Adipocyte (in vitro differentiated cells): ENCODE measurements at regions not wholly inside any gene's neighbourhood (a gene's known extent, or its start where the extent isn't known, plus 50 kb on each side); places are given as distances from the start of the nearest gene placed in this dataset.

Source experiments
- DNase-seq: peaks from one replicate; pipeline ENCODE4 v3.0.0-alpha.2; 2015; ENCODE audit warnings: low read depth
- H3K27me3 ChIP-seq: replicated peaks from 2 replicates; pipeline ENCODE4 v1.7.0; 2013; ENCODE audit warnings: mild to moderate bottlenecking, low read length, moderate library complexity; ENCODE audit not compliant: control insufficient read depth, insufficient read depth
- H3K36me3 ChIP-seq: 2 replicates; pipeline ENCODE4 v1.7.0; 2013; ENCODE audit warnings: low read length, mild to moderate bottlenecking, moderate library complexity; ENCODE audit not compliant: control insufficient read depth, insufficient read depth, severe bottlenecking
- H3K4me1 ChIP-seq: 2 replicates; pipeline ENCODE4 v1.7.0; 2013; ENCODE audit warnings: mild to moderate bottlenecking, low read length, moderate library complexity; ENCODE audit not compliant: control insufficient read depth, insufficient read depth
- H3K4me3 ChIP-seq: 2 replicates; pipeline ENCODE4 v1.7.0; 2013; ENCODE audit warnings: mild to moderate bottlenecking, low read length, moderate library complexity
- H3K9ac ChIP-seq: 2 replicates; pipeline ENCODE4 v1.7.0; 2013; ENCODE audit warnings: mild to moderate bottlenecking, low read length, moderate library complexity
- H3K9me3 ChIP-seq: 2 replicates; pipeline ENCODE4 v1.7.0; 2013; ENCODE audit warnings: mild to moderate bottlenecking, low read length, moderate library complexity; ENCODE audit not compliant: control insufficient read depth

- Histone ChIP-seq H3K27me3 (peaks cover 61% of the 10 kb centered on the region), H3K9ac (no peak overlapping the region), H3K36me3 (no peaks in the 10 kb centered on the region), H3K4me3 (no peak overlapping the region), H3K9me3 (no peaks in the 10 kb centered on the region), H3K4me1 (no peaks in the 10 kb centered on the region)
- DNase-seq = peak; percentile 43
These were observed 53.6 kb upstream of the BHLHE23 start for GRCh38 chr20:63060057-63060991.

- no peaks in the 10 kb centered on the region for H3K4me1 ChIP-seq
- H3K27me3 ChIP-seq = peaks cover 56% of the 10 kb centered on the region
- H3K9ac ChIP-seq = no peak overlapping the region
- H3K9me3 ChIP-seq = no peaks in the 10 kb centered on the region
- H3K36me3 ChIP-seq = no peaks in the 10 kb centered on the region
- no peak overlapping the region for H3K4me3 ChIP-seq
- DNase-seq = no peak
These were observed 52.9 kb upstream of the BHLHE23 start for GRCh38 chr20:63059684-63060056.

DNA sequence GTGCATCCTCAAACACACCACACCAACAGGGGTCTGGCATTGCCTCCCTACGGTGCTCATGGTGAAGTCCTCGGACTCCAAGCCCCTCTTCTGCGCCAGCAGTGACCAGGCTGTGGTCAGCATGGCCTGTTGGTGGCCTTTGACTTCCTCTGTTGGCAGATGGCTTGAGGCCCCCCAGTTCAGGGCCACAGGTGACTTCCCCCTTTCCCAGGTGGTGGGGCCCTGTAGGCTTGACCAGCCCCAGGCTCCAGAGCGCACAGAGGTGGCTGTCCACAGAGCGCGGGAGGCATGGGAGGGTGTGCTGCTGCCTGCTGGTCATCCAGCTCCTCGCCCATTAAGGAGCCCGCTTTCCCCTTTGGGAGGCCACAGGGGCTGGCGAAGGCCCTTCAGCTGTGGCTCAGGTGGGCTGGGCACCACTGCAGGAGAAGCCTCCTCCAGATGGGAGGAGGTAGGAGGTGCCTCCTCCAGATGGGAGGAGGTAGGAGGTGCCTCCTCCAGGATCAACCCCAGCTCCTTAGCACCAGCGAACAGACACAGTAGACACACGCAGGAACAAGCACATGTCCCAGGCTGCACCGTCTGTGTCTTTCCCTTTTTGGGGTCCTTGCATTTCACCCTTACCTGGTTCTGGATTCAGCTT lies 52.1 kb upstream of the BHLHE23 start:
- no peaks in the 10 kb centered on the region for H3K36me3 ChIP-seq
- no peak for DNase-seq
- no peaks in the 10 kb centered on the region for H3K9me3 ChIP-seq
- H3K27me3 ChIP-seq = peaks cover 55% of the 10 kb centered on the region
- no peak overlapping the region for H3K4me3 ChIP-seq
- no peak overlapping the region for H3K9ac ChIP-seq
- H3K4me1 ChIP-seq = no peaks in the 10 kb centered on the region

GRCh38 chr20:63057171-63058117 lies 50.7 kb upstream of the BHLHE23 start:
- Histone ChIP-seq H3K27me3 (peaks cover 54% of the 10 kb centered on the region), H3K36me3 (no peaks in the 10 kb centered on the region), H3K9ac (no peak overlapping the region), H3K4me3 (no peak overlapping the region), H3K4me1 (no peaks in the 10 kb centered on the region), H3K9me3 (no peaks in the 10 kb centered on the region)
- DNase-seq = no peak

GRCh38 chr20:63056236-63057170 lies 49.7 kb upstream of the BHLHE23 start:
- H3K9ac ChIP-seq = no peak overlapping the region
- peaks cover 61% of the 10 kb centered on the region for H3K27me3 ChIP-seq
- no peak overlapping the region for H3K4me3 ChIP-seq

More at GRCh38 chr20:63056236-63057170, 49.7 kb upstream of the BHLHE23 start:
- Histone ChIP-seq H3K36me3 (no peaks in the 10 kb centered on the region), H3K4me1 (no peaks in the 10 kb centered on the region), H3K9me3 (no peaks in the 10 kb centered on the region)
- DNase-seq = peak; percentile 57
